Posterior cingulate gyrus (tissue), 11 donors: ENCODE measurements at regions not wholly inside any gene's neighbourhood (a gene's known extent, or its start where the extent isn't known, plus 50 kb on each side); places are given as distances from the start of the nearest gene placed in this dataset.
A peak's percentile ranks its signal among the peaks of the same experiment; 100 is the strongest.
"Not testable (repeated sequence)": the region's sequence is repeated elsewhere in the genome, so short reads cannot be mapped to it uniquely, and the experiment has no call there.

Experiments used
- DNase-seq, 10 donors: peaks; one replicate each; pipeline versions ENCODE4 v3.0.0 to v3.0.0-alpha.2; 2020 to 2021; ENCODE audit warnings: mixed read lengths in 3 of 10
- intact Hi-C: fragments of 100-400 bp; cut with DNase I; formaldehyde crosslinking; loops from one replicate; pipeline ENCODE4 v1.15.1; 2023

DNA sequence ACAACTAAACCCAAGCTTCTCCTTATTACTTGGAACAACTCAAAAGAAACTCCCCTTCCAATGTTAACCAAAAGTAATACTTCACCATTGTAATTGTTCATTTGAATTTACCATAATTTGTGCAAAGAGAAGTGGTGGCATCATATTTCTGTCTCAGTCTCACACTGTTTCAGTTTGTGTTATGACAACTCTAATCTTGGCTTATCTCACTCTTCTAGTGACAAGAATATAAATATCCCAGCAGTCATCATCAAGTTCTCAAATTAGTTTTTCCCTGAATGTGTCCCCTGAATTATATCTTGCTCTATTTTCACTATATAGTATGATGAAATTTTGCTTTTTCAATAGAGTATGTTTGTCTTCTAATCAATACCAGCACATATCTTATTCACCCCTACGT lies 681.4 kb upstream of the PRR20A start:
- intact Hi-C loops: no loop called here
- DNase-seq: no peak

DNA sequence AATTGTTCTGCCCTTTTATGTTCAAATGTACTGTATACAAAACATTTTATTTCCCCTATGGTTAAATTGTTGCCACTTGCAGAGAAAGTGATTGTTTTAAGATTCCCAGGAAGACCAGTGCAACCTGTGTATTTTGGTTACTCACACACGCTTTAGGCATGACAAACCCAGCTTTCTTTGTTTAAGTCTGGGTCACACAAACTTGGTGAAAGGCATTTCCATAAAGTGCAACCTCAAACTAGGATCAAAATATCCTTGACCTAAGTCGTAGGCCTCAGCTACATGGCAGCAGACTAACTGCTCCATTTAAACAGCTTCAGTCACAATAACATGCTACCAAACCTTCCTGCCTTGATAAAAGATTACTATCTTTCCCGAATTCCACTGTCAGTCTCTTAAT lies 639.0 kb upstream of the PRR20A start:
- DNase-seq: no peak
- intact Hi-C loops: no loop called here

DNA sequence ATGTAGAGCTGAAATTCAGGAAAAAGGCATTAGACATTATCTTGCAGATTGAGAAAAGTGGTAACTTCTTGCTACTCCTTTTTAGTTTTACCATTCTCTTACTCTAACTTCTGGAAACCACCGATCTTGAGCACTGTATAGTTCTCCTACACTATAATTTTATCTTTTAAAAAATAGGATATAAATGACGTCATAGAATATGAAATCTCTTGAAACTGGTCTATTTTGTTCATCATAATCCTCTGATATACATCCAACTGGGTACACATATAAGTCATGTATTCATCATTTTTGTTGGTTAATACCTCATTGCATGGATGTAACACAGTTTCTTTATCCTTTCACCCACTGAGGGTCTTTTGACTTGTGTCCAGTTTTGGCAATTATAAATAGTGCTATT lies 629.9 kb upstream of the PRR20A start:
- no peak for DNase-seq
- intact Hi-C loops: no loop called here

DNA sequence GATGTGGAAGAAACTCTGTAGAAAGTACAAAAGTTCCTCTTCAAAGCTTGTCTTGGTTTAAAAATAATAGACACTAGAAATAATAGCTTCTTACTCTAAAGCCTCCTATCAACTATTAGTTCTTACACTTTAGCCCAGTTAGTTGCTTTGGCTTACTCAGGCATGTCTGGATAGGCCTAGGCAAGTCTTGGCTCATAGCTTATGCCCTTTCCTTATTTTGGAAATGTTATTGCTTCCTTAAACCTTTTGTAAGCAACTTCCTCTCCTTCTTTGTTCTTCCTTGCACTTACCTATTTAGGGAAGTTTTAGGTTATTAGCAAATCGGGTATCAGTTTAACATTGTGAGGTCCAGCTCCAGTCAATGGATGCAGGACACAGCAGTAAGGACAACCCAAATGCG lies 628.4 kb upstream of the PRR20A start:
- DNase-seq, intact Hi-C loops: not testable (repeated sequence)

DNA sequence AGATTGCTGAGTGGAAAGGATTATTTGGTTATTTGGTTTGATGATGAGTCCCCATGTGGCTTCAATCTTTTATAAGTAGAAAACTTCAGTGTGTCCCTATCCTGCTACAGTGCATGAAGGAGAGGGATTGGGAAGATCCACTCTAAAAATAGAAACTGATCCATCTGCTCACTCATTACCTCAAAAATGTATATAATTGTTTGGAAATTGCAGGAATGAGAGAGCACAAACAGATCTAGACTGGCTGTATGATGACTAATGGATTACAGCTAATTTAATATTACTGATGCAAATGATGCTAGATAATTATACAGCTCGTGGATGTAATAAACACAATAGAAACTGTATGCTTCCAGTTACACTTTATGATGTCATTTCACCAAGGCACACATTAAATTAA lies 625.3 kb upstream of the PRR20A start:
- intact Hi-C loops: no loop called here
- DNase-seq: no peak

DNA sequence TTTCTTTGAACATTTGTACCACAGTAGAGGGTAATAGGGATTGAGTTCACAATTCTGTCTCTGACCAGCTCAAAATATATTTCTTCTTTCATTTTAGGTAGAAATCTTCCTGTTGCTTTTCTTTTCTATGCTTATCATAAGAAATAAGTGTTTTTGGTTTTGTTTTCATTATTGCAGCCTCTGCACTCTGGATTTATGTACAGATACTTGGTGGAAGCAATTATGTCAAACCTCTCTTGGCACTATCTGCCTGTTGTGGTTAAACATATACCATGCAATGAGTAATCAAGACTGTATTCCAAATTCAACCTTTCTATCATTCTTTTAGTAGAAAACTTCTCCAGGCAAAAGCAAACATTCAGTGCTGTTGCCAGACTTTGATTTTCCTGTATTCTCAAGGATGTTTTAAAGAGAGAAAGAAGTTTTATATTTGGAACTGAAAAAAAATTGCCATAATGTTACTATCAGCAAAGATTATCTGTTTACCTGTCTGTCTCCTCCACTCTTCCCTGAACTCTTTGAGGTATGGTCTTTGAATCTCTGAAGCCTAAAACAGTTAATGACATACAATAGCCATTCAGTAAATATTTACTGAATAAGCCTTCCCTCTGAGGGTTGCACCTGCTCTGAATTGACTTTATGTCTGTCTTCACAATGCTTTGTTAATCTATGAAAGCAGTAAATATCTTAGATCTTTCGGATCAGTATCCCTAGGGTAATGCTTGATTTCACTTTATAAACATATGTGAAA lies 612.5 kb upstream of the PRR20A start:
- no peak for DNase-seq
- intact Hi-C loops: loop anchor here (10.0 kb wide), 1 partner anchor 193 kb away; no protein-coding TSS in a partner anchor

DNA sequence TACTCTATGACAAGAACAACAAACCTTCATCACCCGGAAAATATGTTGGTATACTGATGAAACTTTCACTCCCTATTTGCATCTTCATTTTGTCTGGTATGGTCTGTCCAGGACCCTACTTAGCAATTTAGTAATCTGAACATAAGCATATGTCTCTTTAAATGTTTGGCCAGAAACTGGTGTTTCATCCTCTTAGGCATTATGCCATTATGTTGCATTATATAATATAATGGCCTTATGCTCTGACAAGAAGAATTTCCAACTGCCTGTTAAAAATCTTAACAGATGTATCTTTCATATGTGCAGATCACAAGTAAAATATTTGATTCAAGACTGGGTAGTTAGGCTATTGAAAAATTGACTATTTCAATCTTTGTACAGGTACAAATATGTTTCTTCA lies 610.6 kb upstream of the PRR20A start:
- no peak for DNase-seq
- intact Hi-C loops: no loop called here

DNA sequence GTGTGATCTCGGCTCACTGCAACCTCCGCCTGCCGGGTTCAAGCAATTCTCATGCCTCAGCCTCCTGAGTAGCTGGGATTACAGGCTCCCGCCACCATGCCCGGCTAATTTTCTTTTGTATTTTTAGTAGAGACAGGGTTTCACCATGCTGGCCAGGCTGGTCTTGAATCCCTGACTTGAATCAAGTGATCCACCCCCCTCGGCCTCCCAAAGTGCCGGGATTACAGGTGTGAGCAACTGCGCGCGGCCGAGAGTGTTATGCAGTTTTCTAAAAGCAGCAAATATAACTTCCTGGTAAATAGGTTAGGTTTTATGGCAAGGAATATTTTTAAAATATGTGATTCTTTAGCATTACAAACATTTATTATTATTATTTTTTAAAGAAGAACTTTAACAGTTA lies 592.8 kb upstream of the PRR20A start:
- intact Hi-C loops: not testable (repeated sequence)
- peak in 2 of 10 donors; percentile 67 to 77 for DNase-seq

DNA sequence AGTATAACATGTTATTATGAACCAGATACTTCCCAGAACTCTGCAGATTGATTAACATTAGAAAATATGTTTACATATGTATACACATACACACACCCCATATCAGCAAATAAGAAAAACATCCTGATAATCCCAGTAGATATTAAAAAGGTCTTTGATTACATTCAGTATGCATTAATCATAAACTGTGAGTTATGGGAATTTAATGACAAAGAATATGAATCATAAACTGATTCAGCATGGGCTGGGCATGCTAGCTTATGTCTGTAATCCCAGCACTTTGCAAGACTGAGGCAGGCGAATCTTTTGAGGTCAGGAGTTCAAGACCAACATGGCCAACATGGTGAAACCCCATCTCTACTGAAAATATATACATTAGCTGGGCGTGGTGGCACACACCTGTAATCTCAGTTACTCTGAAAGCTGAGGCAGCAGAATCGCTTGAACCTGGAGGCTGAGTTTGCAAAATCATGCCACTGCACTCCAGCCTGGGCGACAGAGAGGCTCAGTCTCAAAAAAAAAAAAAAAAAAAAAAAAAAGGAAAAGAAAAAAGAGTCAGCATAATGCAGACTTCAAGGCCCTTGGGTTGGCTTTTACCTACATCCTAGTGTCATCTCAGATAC lies 581.9 kb upstream of the PRR20A start:
- no peak for DNase-seq
- intact Hi-C loops: no loop called here

DNA sequence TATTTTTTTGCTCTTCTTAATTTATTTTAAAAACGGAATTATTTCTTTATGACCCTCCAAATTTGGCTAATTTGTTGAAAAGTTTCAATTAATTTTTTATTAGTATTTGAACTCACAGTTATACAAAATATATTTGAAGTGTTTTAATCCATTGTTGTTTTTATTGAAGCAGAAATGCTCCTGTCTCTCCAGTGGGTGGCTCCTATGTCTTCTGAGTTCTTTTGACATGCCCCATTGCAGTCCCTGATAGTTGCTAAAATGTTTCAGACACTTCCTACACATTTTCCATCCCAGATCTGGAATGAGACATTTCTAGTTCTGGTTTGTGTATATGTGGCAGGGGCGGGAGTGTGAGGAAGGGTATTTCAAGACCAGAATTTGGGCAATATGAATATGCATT lies 579.4 kb upstream of the PRR20A start:
- intact Hi-C loops: no loop called here

DNA sequence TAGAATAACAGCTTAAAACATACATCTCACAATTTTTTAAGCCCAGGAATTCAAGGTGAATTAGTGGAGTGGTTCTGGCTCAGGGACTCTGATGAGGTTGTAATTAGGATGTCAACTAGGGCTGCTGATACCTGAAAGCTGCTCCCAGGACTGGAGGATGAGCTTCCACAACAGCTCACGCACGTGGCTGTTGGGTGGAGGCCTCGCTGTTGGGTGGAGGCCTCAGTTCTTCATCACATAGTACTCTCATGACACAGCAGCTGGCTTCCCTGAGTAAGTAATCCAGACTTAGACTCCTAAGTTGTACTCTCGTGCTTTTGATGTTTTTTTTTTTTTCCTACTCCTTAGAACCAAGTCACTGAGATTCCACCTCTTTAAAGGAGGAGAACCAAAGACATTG lies 577.1 kb upstream of the PRR20A start:
- DNase-seq: no peak
- intact Hi-C loops: no loop called here

More for the DNA sequence above, 579.4 kb upstream of the PRR20A start:
- DNase-seq: no peak

DNA sequence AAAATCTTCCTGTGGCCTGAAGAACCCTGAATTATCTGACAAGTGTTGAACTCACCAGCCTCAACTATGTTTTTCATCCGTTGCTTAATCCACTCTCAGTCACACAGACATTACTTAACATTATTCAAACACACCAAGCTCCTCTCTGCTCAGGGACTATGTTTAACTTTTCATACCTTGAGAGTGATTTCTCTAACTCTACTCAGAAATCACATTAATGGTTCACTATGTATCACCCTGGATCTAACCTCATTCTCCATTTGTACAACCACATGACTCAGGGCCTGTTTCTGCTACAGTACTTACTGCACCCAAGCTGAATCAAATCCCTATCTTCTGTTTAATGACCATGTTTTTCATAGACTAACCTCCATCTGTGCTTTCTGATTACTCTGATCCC lies 553.7 kb upstream of the PRR20A start:
- intact Hi-C loops: no loop called here
- no peak for DNase-seq

DNA sequence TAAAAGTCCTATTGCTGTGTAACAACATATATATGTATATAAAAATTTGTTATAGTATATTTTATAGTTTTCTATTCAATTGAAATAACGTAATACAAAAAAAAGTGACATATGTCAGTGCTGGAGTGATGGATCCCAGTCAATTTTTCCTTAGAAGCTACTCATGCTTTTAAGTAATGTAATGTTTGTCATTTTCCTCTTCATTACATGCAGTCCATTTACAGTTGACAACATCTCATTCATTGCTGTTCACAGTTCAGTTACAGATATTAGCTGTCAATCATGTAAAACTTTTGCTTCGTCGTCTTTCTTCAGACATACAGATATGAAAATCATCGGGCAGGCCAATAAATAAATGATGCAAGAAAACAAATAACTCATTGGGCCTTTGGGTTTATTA lies 525.1 kb upstream of the PRR20A start:
- intact Hi-C loops: no loop called here
- DNase-seq: no peak

DNA sequence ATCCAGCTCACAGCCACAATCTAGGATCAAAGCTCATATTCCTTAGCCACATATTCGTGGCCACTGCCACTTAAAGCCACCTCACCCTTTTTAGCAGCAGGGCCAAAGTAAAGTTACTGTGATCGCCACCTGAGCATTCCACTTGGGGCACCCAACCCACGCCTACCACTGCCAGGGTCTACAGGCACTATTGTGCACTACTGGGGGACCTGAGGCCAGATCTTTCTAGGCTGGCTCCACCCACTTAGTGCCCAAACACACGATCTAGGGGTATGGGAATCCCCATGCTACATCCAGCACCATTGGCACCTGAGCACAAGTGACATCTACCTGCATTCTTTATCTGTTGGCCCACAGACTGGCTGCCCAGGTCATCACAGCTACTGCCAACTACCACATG lies 517.9 kb upstream of the PRR20A start:
- peak in 1 of 10 donors; percentile 52 for DNase-seq

DNA sequence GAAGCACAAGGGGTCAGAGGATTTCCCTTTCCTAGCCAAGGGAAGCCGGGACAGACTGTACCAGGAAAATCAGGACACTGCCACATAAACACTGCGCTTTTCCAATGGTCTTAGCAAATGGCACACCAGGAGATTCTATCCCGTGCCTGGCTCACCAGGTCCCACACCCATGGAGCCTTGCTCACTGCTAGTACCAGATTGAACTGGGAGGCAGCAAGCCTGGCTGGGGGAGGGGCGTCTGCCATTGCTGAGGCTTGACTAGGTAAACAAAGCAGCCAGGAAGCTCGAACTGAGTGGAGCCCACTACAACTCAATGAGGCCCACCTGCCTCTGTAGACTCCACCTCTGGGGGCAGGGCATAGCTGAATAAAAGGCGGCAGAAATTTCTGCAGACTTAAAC lies 511.8 kb upstream of the PRR20A start:
- intact Hi-C loops: not testable (repeated sequence)
- DNase-seq: peak in 2 of 10 donors; percentile 30 to 61

More for the DNA sequence above, 517.9 kb upstream of the PRR20A start:
- intact Hi-C loops: no loop called here

DNA sequence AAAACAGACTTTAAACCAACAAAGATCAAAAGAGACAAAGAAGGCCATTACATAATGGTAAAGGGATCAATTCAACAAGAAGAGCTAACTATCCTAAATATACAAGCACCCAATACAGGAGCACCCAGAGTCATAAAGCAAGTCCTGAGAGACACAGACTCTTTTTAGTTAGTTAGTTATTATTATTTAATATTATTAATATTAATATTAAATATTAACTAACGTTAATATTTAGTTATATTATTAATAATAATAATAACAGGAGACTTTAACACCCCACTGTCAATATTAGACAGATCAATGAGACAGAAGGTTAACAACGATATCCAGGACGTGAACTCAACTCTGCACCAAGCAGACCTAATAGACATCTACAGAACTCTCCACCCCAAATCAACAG lies 509.7 kb upstream of the PRR20A start:
- intact Hi-C loops, DNase-seq: not testable (repeated sequence)

DNA sequence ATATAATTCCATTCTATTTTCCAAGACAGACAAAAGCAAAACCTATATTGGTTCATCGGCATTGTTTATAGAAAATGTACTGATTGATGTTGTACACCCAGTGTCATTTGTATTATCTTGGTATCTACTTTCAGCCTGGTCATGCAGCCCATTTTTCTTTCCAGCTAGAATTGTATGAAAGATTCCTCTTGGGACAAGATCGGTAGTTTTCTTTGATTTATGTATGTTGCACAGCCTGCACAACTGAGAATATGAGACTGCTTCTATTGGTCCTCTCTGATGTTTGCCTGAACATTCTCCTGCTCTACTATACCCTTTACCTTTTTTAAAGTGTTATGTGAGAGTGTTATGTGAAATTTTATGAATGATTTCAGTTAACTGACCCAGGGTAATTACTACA lies 487.7 kb upstream of the PRR20A start:
- intact Hi-C loops: no loop called here

DNA sequence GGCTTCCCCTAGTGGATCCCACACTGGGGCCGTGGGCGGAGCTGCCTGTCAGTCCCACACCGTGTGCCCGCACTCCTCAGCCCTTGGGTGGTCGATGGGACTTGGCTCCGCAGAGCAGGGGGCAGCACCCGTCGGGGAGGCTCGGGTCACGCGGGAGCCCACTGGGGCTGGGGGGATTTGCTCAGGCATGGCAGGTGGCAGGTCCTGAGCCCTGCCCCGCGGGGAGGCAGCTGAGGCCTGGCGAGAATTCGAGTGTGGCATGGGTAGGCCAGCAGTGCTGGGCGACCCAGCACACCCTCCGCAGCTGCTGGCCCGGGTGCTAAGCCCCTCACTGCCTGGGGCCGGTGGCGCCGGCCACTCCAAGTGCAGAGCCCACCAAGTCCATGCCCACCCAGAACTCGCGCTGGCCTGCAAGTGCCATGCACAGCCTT lies 481.7 kb upstream of the PRR20A start:
- DNase-seq: peak in 4 of 10 donors; percentile 6 to 72 (median 70)
- intact Hi-C loops: no loop called here

More for the DNA sequence above, 487.7 kb upstream of the PRR20A start:
- no peak for DNase-seq

DNA sequence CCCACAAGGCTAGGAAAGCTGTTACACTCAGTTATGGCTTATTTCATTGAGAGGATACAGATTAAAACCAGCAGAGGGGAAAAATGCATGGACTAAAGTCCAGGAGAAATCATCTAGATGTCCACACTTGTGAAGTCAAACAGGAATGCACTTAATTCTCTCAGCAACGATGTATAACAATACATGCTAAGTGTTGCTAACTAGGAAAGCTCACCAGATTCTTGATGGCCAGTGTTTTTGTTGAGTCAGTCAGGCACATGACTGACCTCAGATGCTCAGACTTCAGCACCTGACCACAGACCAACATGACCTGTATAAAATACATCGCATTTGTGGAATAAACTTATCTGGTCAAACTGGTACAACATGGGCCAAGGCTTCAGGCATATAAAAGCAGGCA lies 470.2 kb upstream of the PRR20A start:
- intact Hi-C loops: no loop called here
- DNase-seq: no peak

DNA sequence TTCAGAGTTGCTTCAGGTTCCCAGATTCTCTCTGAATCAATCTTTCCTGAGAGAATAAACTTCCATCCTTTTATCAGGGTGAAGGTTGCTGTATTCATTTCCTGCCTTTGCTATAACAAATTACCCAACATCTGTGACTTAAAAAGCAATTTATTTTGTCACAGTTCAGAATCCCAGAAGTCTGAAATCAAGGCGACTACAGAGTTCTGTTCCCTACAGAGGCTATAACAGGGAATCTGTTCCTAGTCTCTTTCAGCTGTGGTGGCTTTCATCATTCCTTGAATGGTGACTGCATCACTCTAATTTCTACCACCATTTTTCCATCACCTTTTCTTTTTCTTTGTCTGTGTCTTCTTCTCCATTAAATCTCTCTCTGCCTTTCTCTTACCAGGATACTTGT lies 459.3 kb upstream of the PRR20A start:
- intact Hi-C loops: no loop called here
- DNase-seq: no peak

DNA sequence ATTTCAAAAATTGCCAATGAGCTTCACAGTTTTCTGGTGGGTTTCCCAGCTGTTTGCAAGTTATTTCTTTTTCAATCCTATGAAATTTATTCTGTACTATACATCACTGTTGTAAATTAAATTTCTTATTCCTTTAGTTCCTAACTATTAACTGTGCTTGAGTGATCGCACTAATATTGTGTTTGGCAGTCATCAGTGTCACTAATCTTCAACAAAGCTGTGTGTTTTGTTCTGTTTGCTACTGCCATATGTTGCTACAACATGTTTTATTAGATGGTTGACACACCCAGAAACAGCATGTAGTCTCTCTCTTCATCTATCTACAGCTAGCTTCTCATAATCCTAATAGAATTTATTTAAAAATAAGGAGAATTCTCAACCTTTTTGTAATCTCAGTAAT lies 453.6 kb upstream of the PRR20A start:
- no peak for DNase-seq
- intact Hi-C loops: no loop called here

DNA sequence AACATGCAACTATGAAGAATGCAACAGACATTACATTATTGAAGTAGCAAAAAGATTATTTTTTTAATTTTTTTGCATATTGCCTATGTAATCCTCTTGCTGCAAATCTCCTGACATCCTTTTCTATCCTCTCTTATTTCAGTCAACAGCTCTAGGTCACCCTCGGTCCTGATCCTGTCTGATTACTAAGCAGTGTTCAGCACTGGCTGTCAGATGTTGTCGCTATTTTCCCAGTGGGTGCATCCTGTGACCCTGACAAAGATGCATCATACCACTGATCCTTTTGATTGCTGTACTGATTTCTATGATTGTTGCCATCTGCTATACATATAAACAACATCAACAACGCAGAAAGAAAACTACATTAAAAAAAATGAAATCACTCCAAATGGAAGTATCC lies 443.7 kb upstream of the PRR20A start:
- no peak for DNase-seq
- intact Hi-C loops: no loop called here
